ENCODE measurements at regions not wholly inside any gene's neighbourhood (a gene's known extent, or its start where the extent isn't known, plus 50 kb on each side); places are given as distances from the start of the nearest gene placed in this dataset.
A peak's percentile ranks its signal among the peaks of the same experiment; 100 is the strongest.

DNA sequence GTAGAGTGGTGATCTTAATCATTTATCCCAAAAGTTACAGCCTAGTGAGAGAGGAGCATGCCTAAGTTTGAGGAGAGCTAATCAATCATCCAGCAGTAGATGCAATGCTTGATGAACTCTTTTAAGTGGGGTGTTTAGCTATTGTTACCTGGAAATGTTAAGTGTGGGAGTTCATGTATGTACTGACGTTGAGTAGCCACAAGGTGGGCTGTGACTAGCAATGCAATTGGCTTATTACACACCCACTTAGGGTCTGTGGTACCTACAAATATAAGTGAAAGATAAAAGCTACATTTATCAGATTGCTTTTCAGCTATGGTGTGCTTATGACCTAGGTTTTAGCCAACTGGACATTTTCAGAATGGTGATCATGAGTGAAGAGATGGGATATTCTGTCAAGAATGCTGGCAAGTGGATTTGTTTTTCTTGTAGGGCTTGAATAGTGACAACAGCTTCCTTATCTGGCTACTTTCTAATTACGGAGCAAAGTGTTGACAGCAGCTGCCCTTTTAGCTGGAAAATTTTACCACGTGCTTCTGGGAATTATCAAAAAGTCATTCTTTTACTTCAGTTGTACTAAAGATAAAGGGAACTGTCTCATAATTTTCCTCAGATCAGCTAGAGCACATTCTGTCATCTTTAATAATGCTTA is 170.6 kb downstream of the POSTN start:
- Histone ChIP-seq H4K20me1 (ENCODE audit: insufficient read depth, low read length) (no peaks in the 10 kb centered on the region), H2AFZ (ENCODE audit: low read length) (no peak overlapping the region), H3K27me3 (ENCODE audit: control insufficient read depth in 1 of 2, insufficient read depth in 2 of 2, low read length in 2 of 2) (no peaks in the 10 kb centered on the region), H3K4me3 (replicated peaks in 1 of 3; ENCODE audit: insufficient read depth in 1 of 3, low read depth in 2 of 3, low read length in 3 of 3) (no peak overlapping the region), H3K9me3 (ENCODE audit: low read length) (no peaks in the 10 kb centered on the region), H3K9ac (ENCODE audit: insufficient read depth, low read depth, low read length) (no peak overlapping the region), H3K4me1 (ENCODE audit: insufficient read depth, low read length) (no peaks in the 10 kb centered on the region), H3K79me2 (ENCODE audit: insufficient read depth, low read length) (no peaks in the 10 kb centered on the region), H3K4me2 (ENCODE audit: low read depth, low read length) (no peak overlapping the region), H3K27ac (ENCODE audit: extremely low read length, insufficient read depth, low read length) (no peak overlapping the region), H3K36me3 (replicated peaks in 1 of 2; ENCODE audit: control insufficient read depth in 1 of 2, insufficient read depth in 2 of 2, low read length in 2 of 2) (no peaks in the 10 kb centered on the region)
- 0% methylated on average over 3 of the region's 3 CpGs for WGBS (ENCODE audit: low lambda C conversion rate)
- in situ Hi-C loops (cut with HindIII; ENCODE audit: extremely low pct_ligation_motif_present, low pct_unique_long_range_greater_than_20kb) = no loop called here
- no peak for TF ChIP-seq NRL (CRISPR knock-in tag; IDR thresholded peaks at IDR 0.05; ENCODE audit: borderline replicate concordance)
- no peak for TF ChIP-seq ZNF121 (CRISPR knock-in tag; IDR thresholded peaks at IDR 0.05)
- no peak for TF ChIP-seq HDAC2 (CRISPR knock-in tag; IDR thresholded peaks at IDR 0.05)
- TF ChIP-seq ZBTB4 (CRISPR knock-in tag; IDR thresholded peaks at IDR 0.05; ENCODE audit: borderline replicate concordance) = no peak
- TF ChIP-seq ZFP90 (CRISPR knock-in tag; IDR thresholded peaks at IDR 0.05; ENCODE audit: borderline replicate concordance) = no peak
- no peak for TF ChIP-seq ZZZ3 (CRISPR knock-in tag; IDR thresholded peaks at IDR 0.05; ENCODE audit: borderline replicate concordance)
- no peak for TF ChIP-seq IRF2 (CRISPR knock-in tag; IDR thresholded peaks at IDR 0.05)
- no peak for TF ChIP-seq NR2F6 (IDR thresholded peaks at IDR 0.05)
- no peak for TF ChIP-seq NR2F6 (CRISPR knock-in tag; IDR thresholded peaks at IDR 0.05)
- TF ChIP-seq ZFP62 (CRISPR knock-in tag; IDR thresholded peaks at IDR 0.05) = no peak
- TF ChIP-seq POLR2A (IDR thresholded peaks at IDR 0.05; ENCODE audit: insufficient read depth in 1 of 2, low read depth in 2 of 2, low read length in 2 of 2) = no peak
- POLR2A ChIA-PET = no interaction called here
- DNase-seq (ENCODE audit: low spot score) (no peak), ATAC-seq (peak; percentile 62; the same call in 2 of the 3 replicates), FAIRE-seq (no peak)
- no TSS peak for BruUV-seq (replicated peaks)
- intact Hi-C loops (cut with micrococcal nuclease; ENCODE audit: unreplicated experiment) = no loop called here
- CTCF ChIA-PET (ENCODE audit: low intra/inter-chr PET ratio, low total read pairs) = no interaction called here

Data from HepG2 (cell line).